DMS79 treated with DMSO at 0.1 percent for 48 hours (cell line): ENCODE measurements at regions not wholly inside any gene's neighbourhood (a gene's known extent, or its start where the extent isn't known, plus 50 kb on each side); places are given as distances from the start of the nearest gene placed in this dataset.
"Not testable (repeated sequence)": the region's sequence is repeated elsewhere in the genome, so short reads cannot be mapped to it uniquely, and the experiment has no call there.

Experiments used
- DNase-seq: peaks from one replicate; lab custom pipeline; 2025; lab: John Stamatoyannopoulos, UW

DNA sequence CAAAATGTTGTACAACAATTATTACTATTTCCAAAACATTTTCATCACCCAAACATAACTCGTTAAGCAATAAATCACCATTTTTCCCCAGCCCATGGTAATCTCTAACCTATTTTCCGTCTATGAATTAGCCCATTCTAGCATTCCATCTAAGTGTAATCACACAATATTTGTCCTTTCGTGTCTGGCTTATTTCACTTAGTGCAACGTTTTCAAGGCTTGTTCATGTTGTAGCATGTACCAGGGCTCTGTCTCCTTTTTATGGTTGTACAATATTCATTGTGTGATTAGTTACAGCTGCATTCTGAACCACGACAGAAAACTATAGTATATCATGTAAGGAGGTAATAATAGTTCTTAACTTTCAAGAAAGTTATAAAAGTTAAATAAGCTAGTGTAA lies 656.0 kb upstream of the HS3ST1 start:
- DNase-seq: no peak

DNA sequence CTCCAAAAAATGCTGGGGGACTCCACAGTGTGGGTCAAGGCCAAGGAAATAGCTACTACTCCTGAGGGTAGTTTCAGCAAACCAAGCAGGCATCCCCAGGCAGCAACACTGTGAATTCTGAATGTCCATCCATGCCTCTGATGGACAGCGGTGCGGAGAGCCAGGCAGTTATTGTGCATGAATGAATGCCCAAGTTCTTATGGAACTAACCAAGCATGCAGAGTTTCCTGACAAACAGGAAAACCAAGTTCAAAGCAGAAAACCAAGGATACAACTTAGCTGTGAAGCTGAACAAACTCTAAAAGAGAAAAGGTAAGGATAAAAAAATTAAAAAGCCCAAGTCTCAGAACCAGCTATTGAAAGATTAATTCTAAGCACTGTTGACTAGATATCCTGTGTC lies 642.6 kb upstream of the HS3ST1 start:
- DNase-seq: no peak

DNA sequence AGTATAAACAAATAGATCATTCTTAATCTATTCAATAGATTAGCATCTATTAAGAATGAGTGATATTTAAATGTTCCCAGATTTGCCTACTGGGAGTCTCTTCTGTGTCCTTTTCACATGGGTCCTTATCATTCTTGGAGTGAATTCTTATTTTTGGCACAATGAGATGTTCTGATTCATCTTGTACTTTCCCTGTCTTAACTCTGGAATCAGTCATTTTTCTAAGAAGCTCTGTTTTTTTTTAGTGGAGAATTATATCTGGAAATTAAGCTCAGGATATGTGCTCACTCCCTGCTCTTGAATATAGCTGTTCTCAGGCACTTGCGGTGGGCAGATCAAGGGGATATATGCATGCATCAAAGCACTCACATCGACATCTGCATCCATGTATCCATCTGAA lies 625.3 kb upstream of the HS3ST1 start:
- no peak for DNase-seq

DNA sequence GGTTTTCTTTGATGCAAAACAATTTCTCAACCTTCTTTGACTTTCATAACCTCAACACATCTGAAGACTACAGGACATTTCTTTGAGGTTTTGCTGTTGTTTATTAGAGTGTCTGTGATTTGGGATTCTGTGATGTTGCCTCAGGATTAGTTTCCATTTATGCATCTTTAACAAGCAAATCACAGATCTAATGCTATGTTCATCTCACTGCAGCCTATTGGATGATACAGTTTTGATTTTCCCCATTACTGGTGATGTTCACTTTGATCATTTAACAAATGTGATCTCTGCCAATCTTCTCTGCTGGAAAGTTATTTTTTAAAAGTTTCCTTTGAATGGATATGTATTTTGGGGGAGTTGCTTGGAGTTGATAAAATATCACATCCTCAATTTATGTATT lies 624.9 kb upstream of the HS3ST1 start:
- no peak for DNase-seq

DNA sequence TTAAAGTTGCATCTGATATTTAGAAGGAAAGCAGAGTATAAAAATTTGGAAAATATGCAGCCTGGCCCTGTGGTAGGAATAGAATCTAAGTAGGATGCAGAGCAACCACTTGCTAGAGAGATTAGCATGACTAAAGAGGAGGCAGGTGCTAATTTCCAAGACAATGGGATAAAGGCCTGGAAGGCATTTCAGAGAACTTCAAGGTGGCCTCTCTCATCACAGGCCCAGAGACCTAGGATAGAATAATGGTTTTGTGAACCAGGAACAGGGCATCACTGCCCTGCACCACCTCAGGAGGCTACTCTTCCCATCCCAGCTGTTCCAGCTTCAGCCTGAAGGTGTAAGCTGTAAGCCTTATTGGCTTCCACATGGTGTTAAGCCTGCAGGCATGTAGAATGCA lies 621.7 kb upstream of the HS3ST1 start:
- DNase-seq: no peak

DNA sequence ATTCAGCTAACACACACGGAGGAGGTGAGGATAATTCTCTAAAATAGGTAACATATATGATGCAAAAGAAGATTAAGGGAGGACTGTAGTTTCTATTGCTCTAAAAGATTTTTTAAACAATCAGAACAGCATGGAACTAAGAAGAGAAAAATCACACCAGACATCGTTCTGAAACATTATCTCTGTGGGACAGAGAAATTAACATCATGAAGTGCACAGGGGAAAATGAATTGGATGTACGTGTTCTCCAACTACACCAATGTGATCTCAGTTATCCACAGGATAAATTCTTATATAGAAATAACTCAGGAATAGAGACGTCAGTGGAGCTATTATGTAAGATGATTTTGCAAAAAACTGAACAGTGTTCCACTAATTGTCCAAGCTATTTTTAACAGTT lies 614.1 kb upstream of the HS3ST1 start:
- no peak for DNase-seq

DNA sequence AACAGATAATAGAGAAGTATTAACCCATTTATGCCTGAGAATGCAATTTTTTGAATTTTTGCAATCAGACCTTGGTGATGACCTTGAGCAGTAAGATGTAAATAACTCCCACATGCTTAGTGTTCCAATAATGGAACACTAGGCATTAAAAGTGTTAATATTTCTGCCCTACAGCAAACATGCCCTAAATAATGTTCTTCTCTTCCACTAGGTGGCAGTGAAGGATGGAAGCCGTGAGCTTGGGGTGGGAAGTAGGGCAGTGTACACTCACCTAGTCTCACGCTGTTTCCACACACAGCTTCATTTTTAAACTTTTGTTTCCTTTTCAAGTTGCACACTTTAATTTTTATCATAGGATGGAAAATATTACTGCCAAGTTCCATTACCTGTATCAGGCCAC lies 613.1 kb upstream of the HS3ST1 start:
- no peak for DNase-seq

DNA sequence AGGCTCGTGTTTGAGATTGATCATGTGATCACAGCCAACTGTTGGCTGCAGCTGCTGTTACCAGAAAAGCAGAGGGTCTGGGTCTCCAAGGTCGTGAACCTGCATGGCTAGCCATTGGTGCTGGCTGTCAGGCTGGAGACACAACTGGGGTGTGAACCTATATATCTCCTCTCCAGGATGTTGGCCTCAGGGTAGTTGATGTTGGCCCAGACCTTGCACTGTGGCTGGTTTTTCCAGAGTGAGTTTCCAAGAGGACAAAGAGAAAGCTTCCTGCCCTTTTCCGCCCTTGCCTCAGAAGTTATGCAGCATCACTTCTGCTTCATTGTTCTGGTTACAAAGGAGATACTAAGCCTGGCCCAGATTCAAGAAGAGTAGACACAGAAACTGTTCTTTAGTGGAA lies 607.8 kb upstream of the HS3ST1 start:
- no peak for DNase-seq

DNA sequence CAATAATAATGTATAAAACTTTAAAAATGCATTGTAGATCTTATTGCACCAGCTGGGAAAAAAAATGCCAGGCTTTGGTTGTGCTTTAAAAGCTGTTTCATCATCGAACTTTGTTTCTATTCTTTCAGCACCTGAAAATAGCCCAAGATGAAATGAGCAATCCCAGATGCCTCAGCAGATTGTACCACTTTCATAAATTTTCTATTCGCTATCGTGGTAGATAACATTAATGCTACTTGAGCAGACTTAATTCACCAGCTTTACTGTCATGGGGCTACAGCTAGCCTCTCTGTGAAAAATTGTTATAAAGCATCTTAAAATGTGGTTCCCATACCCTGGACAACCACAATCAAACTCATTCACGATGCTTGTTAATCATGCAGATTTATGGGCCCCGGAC lies 599.6 kb upstream of the HS3ST1 start:
- no peak for DNase-seq

DNA sequence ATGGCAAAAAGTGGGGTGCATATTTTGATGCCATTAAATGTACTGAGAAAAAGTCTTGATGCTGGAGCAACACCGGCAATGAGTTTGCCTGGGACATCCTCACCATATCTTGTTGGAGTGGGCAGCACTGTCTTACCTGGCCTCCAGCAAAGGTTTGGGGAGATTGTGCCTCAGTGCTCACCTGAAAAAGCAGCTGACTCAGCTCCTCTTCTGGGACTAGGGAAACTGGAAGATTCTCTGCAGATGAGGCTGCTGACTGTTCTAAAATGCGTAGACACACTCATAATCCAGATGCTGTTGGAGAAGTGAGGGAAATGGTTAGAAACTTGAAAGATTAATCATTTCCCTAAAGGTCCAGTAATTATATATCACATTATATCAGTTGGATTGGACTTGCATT lies 593.7 kb upstream of the HS3ST1 start:
- DNase-seq: no peak

DNA sequence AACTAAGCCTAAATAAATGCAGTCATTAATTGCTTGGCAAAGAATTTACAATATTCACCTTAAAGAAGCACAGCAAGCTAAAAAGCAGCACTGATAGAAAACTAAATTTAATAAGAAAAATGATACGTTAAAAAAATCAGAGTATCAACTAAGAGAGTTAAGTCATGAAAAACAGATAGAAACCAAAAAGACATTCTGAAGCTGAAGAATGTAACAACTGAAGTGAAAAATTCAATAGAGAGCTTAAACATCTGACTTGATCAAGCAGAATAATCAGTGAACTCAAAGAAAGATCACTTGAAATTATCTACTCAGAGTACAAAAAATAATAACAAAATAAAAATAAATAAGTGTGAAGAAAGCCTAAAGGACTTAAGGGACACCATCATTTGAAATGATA lies 588.0 kb upstream of the HS3ST1 start:
- DNase-seq: no peak

DNA sequence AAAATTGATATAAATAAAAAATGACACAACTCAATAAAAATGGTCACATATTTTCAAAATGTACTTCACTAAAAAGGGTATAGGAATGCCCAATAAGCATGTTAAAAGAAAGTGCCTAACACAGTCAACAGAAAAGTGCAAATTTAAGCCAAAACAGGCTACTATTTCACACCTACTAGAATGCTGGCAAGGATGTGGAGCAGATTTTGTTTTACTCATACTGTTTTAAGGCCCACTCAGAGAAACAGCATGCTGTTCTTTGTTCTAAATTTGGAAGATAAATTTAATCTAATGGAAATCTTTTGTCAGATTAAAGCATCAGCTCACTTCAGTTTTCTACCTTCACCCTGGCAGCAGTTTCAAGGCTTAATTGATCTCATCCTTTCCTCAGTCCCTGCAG lies 576.8 kb upstream of the HS3ST1 start:
- no peak for DNase-seq

DNA sequence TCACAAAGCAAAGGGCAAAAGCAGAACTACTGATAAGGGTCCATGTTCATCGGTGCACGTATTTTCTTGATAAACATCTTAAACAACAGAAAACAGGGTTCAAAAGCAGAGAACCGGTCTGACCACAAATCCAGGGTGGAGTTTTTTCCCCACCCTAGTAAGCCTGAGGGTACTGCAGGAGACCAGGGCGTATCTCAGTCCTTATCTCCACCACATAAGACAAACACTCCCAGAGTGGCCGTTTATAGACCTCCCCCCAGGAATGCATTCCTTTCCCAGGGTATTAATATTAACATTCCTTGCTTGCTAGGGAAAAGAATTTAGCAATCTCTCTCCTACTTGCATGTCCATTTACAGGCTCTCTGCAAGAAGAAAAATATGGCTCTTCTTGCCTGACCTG lies 567.9 kb upstream of the HS3ST1 start:
- not testable (repeated sequence) for DNase-seq

DNA sequence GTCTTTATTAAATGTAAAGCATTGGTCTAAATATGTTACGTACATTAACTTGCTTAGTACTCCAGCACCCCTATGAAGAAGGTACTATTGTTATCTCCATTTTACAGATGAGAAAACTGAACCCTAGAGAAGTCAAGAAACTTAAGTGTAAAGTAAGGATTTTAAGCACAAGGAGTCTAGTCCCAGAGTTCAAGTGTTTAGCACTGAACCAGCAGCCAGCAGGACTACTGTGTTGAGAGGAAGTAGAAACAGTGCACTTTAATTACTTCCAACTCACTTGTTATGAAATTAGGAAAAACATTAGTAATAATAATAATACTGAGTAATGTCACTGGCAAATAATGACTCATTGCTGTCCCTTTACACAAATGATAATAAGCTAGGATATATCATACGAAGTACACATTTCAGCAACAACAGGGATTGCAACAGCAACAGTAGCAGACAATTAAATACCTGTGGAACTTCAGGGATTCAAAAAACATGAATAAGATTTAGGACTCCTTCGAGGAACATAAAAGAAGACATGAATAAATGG lies 548.1 kb upstream of the HS3ST1 start:
- no peak for DNase-seq

DNA sequence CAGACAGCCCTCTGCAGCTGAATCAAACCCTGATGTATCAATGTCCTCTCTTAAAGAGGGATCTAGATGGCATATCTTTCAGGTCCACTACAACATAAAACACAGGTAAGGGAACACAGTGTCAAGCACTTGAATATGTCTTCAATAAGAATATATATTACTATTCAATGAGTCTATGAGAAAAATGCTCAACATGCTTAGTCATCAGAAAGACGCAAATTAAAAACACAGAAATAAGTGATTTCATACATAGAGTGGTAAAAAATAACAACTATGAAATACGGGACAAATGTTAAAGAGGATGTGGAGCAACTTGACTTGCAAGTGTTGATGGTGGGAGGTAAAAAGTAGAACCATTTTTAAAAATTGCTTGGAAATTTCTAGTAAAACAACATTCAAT lies 544.6 kb upstream of the HS3ST1 start:
- no peak for DNase-seq

DNA sequence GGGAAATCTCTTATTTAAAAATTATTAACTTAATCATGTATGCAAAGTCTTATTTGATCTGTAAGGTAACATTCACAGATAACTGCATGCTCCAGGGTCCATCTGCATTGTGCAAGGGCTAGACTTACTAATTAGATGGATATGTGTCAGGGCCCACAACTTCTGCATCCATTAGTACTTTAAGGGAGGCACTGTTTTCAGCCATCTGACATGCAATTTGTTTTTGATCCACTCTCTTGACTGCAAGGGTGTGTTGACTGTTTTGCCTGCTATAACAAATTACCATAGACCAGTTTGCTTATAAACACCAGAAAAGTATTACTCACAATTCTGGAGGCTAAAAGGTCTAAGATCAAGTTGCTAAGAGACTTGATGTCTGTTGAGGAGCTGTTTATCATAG lies 542.1 kb upstream of the HS3ST1 start:
- DNase-seq: no peak

DNA sequence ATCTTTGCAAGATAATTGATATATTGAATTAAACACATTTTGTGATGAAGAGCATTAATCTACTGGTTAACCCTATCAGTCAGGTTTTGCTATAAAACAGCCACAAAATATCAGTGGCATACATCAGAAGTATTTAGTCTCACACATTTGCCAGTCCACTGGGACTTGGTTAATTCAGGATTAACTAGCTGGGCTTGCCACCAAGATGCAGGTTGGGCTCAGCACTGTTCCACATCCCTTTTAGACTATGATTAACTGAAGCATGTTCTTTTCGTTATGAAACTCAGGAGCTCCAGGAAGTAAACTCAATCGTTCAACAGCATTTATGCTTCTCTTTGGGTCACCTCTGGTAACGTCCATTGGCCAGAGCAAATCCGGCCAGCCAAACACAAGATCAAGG lies 538.1 kb upstream of the HS3ST1 start:
- DNase-seq: no peak

DNA sequence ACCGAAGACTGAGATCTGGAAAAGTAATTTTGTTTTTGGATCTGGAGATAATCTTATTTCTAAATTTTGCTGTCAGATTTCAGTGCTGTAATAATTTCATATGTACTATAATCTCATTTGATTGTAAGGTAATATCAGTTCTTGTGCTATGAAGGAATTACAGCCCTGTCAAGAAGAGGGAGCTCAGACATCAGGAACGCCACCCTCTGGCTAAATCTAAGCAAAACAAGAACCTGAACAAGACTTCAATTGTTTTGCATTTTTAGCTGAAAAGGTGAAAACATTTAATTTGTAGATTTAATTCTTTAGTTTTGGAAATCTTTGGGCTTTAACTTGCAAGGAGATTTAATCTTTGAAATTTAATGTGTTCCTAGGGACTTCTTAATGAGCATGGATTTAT lies 525.4 kb upstream of the HS3ST1 start:
- DNase-seq: no peak

DNA sequence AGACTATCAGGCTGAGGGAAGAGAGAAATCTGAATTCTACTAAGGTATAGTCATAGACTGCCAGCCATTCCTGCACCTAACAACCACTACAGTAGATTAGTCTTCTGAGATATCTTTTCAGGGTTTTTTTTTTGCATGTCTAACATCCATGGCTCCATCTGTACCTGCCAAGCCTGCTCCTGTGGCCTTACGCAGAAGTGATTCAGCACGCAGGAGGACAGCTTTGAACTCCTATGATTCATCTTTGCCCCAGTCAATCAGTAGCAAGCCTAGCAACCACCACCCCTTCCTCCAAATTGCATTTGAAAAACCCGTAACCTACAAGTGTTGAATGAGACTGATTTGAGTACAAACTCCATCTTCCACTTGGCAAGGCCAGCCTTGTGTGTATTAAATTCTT lies 520.7 kb upstream of the HS3ST1 start:
- no peak for DNase-seq

DNA sequence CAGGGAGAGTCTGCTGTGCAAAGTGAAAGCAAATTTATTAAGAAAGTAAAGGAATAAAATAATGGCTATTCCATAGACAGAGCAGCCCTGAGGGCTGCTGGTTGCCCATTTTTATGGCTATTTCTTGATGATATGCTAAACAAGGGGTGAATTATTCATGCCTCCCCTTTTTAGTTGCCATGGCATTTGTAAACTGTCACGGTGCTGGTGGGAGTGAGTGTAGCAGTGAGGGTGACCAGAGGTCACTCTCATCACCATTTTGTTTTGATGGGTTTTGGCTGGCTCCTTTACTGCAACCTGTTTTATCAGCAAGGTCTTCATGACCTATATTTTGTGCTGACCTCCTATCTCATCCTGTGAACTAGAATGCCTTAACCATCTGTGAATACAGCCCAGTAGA lies 518.9 kb upstream of the HS3ST1 start:
- DNase-seq: not testable (repeated sequence)

DNA sequence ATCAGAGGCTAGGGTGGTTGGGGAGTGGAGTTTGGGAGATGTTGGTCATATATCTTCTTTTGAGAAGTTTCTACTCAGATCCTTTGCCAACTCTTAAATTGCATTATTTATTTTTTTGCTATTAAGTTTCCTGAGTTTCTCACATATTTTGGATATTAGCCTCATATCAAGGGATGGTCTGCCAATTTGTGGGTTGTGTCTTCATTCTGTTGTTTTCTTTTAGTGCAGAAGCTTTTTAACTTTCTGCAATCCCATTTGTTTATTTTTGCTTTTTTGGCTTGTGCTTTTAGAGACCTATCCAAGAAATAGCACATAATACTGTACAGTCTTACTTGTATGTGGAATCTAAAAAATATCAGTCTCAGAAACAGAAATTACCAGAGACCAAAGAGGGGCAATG lies 509.2 kb upstream of the HS3ST1 start:
- DNase-seq: no peak

DNA sequence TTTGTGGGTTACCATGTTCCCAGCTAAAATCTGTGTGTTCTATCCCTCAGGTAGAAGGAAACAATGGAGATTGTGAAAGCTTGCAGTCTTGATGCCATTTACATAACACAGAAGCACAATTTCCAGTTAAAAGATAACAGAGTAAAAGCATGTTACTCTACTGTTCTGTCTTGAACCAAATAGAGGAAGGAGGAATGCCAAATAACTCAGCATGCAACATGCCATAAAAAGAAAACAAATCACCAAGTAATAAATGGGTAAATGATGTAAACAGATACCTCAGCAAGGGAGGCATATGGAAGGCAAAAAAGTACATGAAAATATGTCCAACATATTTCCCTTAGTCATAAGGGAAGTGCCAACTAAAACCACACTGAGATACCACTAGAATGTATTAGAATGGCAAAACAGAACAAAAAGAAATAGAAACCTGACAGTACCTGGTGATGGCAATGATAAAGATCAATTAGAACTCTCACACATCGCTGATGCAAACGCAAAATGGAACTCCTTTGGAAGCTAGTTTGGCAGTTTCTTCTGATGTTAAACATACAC lies 502.6 kb upstream of the HS3ST1 start:
- no peak for DNase-seq

DNA sequence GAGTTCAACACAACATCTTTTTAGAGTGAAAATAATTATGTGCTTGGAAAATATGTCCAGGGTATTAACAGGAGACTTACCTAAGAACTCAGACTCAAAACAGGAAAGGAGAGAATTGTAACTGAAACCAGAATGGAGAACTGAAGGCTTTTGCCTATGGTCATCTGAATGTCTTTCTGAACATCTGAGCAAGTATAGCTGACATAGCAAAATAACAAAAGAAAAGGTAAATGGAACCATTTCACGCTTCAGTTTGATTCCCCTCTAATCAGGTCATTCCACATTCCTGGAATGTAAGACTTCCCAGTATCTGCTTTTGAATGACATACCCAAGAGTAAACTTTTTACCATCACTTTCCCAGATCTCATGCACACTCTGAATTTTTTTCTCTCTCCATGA lies 500.4 kb upstream of the HS3ST1 start:
- no peak for DNase-seq

DNA sequence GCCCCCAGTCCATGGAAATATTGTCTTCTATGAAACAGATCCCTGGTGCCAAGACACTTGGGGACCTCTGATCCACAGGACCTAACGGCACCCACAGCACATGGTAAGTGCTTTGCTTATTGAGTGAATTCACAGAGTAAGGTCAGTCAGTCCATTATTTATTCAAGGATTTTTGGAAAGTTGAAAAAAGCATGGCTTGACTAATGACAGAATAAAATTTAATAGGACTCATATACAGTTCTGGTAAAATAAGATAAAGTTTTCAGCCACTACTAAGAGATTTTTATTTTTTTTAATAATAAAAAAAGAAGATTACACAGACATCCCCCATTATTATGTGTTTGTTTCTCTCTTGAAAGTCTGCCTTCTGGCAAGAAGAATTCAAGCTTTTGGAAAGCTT lies 490.6 kb upstream of the HS3ST1 start:
- no peak for DNase-seq

DNA sequence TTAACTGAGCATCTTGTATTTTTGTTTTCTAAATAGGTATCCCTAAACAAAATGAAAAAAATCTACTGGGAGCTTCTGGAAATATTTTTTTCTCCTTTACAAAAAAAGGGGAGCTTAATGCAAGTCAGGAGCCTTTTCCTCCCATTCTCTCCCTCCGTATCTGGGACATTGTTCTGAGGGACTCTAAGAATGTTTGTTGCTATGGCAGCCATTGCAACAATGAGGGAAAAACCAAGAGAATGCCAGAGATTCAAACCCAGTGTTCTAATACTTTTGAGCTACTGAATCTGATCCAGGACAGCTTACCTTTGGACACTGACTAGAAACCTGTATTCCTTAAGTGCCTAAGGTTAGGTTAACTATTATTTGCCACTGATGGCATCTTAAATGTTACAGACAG lies 485.7 kb upstream of the HS3ST1 start:
- no peak for DNase-seq
